Mesothelial cell of epicardium (in vitro differentiated cells): ENCODE measurements at regions not wholly inside any gene's neighbourhood (a gene's known extent, or its start where the extent isn't known, plus 50 kb on each side); places are given as distances from the start of the nearest gene placed in this dataset.
A peak's percentile ranks its signal among the peaks of the same experiment; 100 is the strongest.

Source experiments
- DNase-seq, 2 experiments: peaks; one replicate each; pipeline ENCODE4 v3.0.0; 2021; ENCODE audit warnings: low spot score in 2 of 2; ENCODE audit not compliant: unreplicated experiment in 2 of 2
- H3K27ac Mint-ChIP-seq: 2 replicates; pipeline ENCODE4 v1.8.0; 2021; ENCODE audit warnings: mixed read lengths
- H3K27me3 Mint-ChIP-seq: 2 replicates; pipeline ENCODE4 v1.8.0; 2021; ENCODE audit warnings: low read depth, mixed read lengths
- H3K36me3 Mint-ChIP-seq: 2 replicates; pipeline ENCODE4 v1.8.0; 2021; ENCODE audit warnings: mixed read lengths
- H3K4me1 Mint-ChIP-seq: 2 replicates; pipeline ENCODE4 v1.8.0; 2021; ENCODE audit warnings: mixed read lengths
- H3K4me3 Mint-ChIP-seq: 2 replicates; pipeline ENCODE4 v1.8.0; 2021; ENCODE audit warnings: mild to moderate bottlenecking, moderate library complexity, mixed read lengths
- H3K9me3 Mint-ChIP-seq: 2 replicates; pipeline ENCODE4 v1.8.0; 2021; ENCODE audit warnings: mixed read lengths
- TF ChIP-seq, protein P1 (sequence below): fragments of 200-600 bp; sonication (generic); IDR thresholded peaks from one replicate; pipeline ENCODE4 v1.5.0; 2021; ENCODE audit warnings: antibody characterized with exemption; ENCODE audit not compliant: unreplicated experiment

DNA sequence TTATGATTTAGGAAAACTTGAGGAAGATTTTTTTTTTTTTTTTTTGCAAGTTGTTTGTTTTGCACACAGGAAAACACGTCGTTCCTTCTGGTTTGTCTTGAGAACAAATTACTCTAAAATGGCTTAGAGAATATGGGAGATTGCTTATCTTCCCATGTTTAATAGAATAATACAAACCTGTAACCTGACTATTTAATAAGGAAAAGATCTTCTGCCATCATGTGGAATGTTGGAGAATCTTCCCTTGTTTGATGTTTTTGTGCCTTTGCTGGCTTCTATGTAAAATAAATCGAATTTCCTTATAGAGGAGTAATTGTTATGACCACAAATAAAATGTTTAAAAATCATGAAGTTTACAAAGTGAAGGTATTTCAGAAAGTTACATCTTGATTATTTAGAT, 818.8 kb downstream of the GATA3 start:
- no peaks in the 10 kb centered on the region for H3K27me3 Mint-ChIP-seq
- H3K4me1 Mint-ChIP-seq, result peaks cover 33% of the 10 kb centered on the region
- H3K36me3 Mint-ChIP-seq, result no peaks in the 10 kb centered on the region
- no peak overlapping the region for H3K27ac Mint-ChIP-seq
- TF ChIP-seq, protein P1, sequence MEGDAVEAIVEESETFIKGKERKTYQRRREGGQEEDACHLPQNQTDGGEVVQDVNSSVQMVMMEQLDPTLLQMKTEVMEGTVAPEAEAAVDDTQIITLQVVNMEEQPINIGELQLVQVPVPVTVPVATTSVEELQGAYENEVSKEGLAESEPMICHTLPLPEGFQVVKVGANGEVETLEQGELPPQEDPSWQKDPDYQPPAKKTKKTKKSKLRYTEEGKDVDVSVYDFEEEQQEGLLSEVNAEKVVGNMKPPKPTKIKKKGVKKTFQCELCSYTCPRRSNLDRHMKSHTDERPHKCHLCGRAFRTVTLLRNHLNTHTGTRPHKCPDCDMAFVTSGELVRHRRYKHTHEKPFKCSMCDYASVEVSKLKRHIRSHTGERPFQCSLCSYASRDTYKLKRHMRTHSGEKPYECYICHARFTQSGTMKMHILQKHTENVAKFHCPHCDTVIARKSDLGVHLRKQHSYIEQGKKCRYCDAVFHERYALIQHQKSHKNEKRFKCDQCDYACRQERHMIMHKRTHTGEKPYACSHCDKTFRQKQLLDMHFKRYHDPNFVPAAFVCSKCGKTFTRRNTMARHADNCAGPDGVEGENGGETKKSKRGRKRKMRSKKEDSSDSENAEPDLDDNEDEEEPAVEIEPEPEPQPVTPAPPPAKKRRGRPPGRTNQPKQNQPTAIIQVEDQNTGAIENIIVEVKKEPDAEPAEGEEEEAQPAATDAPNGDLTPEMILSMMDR, result peak; percentile 27
- no peak for DNase-seq
- H3K4me3 Mint-ChIP-seq, result no peak overlapping the region
- no peaks in the 10 kb centered on the region for H3K9me3 Mint-ChIP-seq

GRCh38 chr10:8874268-8874667, 819.8 kb downstream of the GATA3 start:
- no peaks in the 10 kb centered on the region for H3K36me3 Mint-ChIP-seq
- TF ChIP-seq, protein P1, result no peak
- DNase-seq, result no peak
- peaks cover 33% of the 10 kb centered on the region for H3K4me1 Mint-ChIP-seq
- no peaks in the 10 kb centered on the region for H3K9me3 Mint-ChIP-seq
- H3K27ac Mint-ChIP-seq, result peak overlapping the region; percentile 17
- H3K4me3 Mint-ChIP-seq, result no peak overlapping the region
- H3K27me3 Mint-ChIP-seq, result no peaks in the 10 kb centered on the region

DNA sequence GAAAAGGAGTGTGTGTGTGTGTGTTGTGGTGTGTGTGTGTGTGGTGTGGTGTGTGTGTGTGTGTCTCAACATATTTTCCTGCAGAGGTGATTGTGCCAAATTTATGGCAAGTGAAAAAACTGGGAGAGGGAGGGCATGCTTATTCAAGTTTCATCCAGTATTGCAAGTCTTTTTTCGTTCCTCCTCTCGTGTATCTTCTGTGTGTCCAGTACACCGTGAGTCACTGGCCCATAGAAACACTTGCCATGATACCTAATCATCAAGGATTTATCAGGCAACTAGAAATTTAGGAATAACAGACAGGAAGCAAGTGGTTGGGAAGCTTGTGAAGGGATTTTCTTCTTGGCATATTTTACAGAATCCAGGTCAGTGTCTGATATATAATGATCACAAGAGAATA, 820.5 kb downstream of the GATA3 start:
- H3K27me3 Mint-ChIP-seq, result no peaks in the 10 kb centered on the region
- no peak for DNase-seq
- TF ChIP-seq, protein P1, result no peak
- no peak overlapping the region for H3K27ac Mint-ChIP-seq
- H3K4me3 Mint-ChIP-seq, result no peak overlapping the region
- H3K9me3 Mint-ChIP-seq, result no peaks in the 10 kb centered on the region
- H3K36me3 Mint-ChIP-seq, result no peaks in the 10 kb centered on the region
- H3K4me1 Mint-ChIP-seq, result peaks cover 33% of the 10 kb centered on the region

- TF ChIP-seq, protein P1, result no peak
- DNase-seq, result no peak
- H3K27ac Mint-ChIP-seq, result no peak overlapping the region
- no peak overlapping the region for H3K4me3 Mint-ChIP-seq
- no peaks in the 10 kb centered on the region for H3K27me3 Mint-ChIP-seq
- H3K4me1 Mint-ChIP-seq, result peaks cover 33% of the 10 kb centered on the region
- no peaks in the 10 kb centered on the region for H3K36me3 Mint-ChIP-seq
- no peaks in the 10 kb centered on the region for H3K9me3 Mint-ChIP-seq
These were observed 821.7 kb downstream of the GATA3 start for GRCh38 chr10:8876171-8876570.

DNA sequence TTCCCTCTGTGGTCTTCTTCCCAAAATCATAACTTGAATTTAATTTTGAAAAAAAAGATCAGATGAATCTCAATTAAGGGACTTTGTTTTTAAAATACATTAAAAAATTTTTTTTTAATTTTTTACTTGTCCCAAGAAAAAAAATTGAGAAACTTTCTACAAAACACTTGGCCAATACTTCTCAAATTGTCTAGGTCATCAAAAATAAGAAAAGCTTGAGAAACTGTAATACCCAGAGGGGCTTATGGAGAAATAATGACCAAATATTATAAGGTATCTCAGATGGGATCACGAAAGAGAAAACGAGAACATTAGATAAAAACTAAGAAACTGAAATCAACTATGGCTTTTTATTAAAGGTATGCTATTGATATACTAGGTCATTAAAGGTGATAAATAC, 835.0 kb downstream of the GATA3 start:
- H3K4me1 Mint-ChIP-seq, result no peaks in the 10 kb centered on the region
- peaks cover under 1% of the 10 kb centered on the region for H3K36me3 Mint-ChIP-seq
- DNase-seq, result no peak
- H3K4me3 Mint-ChIP-seq, result no peak overlapping the region
- peaks cover 2% of the 10 kb centered on the region for H3K27me3 Mint-ChIP-seq
- H3K27ac Mint-ChIP-seq, result no peak overlapping the region
- H3K9me3 Mint-ChIP-seq, result peaks cover 7% of the 10 kb centered on the region
- TF ChIP-seq, protein P1, result no peak

- DNase-seq, result no peak
- Mint-ChIP-seq H3K27me3 (peaks cover 2% of the 10 kb centered on the region), H3K27ac (no peak overlapping the region), H3K4me3 (no peak overlapping the region), H3K36me3 (no peaks in the 10 kb centered on the region), H3K4me1 (no peaks in the 10 kb centered on the region), H3K9me3 (no peaks in the 10 kb centered on the region)
- TF ChIP-seq, protein P1, result no peak
These were observed 838.6 kb downstream of the GATA3 start for GRCh38 chr10:8893102-8893501.
